HG03196 (cell line): ENCODE measurements at regions not wholly inside any gene's neighbourhood (a gene's known extent, or its start where the extent isn't known, plus 50 kb on each side); places are given as distances from the start of the nearest gene placed in this dataset.
"Not testable (repeated sequence)": the region's sequence is repeated elsewhere in the genome, so short reads cannot be mapped to it uniquely, and the experiment has no call there.

Source experiments
- ATAC-seq: cut with Tn5 transposase; IDR thresholded peaks from one replicate; pipeline ENCODE4 v1.9.1; 2021; ENCODE audit not compliant: unreplicated experiment

DNA sequence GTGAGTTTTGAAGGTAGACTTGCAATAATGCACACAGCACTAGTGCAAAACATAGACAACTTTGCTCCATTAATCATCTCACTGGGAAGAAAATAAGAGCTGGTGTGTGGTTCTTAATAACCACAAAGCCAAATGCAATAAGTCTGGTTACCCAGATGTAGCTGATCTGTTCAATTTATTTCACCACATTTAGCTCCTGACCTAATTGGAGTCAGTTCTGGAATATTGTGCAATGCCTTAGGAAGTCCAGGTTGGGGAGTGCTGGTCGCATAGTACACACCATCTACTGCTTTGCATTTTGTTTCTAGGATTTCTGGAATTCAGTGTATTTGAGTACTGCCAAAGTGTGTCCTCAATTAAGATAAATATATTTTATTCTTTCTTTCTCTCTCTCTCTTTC is 483.3 kb upstream of the SPRY2 start:
- ATAC-seq: no peak

DNA sequence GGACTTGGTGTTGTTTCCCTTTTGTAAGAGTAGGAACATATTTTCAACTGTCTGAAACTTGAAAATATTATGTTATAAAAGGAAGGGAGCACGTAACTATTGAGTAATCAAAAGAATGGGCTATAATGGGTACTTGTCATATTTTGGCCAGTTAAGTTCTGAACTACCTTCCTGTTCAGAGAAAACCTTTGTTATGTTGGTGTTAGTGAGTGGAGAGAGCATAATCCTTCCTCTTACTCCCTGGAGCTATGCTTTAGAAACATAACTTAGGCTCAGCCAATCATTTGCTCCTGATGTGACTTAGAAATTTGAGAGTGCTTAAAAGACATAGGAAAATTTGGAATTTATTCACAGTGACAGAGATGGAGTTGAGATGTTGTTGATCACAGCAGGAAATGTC is 482.5 kb upstream of the SPRY2 start:
- no peak for ATAC-seq

GRCh38 chr13:80821466-80821865 is 480.5 kb upstream of the SPRY2 start:
- no peak for ATAC-seq

DNA sequence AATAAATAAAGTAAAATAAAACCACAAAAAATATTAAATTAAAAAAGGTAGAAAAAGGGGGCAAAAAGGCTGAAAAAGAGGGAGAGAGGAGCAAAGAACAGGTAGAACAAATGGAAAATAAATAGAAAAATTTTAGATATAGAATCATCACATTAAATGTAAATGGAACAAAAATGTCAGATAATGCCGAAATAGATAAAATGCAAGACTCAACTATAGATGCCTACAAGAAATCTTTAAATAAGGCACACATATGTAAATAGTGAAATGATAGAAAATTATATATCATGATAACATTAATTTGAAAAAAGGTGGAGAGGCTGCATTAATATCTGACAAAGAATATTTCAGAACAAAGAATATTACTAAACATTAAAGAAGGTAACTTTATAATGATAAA is 477.1 kb upstream of the SPRY2 start:
- no peak for ATAC-seq

GRCh38 chr13:80814541-80814940 is 473.6 kb upstream of the SPRY2 start:
- no peak for ATAC-seq

GRCh38 chr13:80810294-80810693 is 469.4 kb upstream of the SPRY2 start:
- not testable (repeated sequence) for ATAC-seq

DNA sequence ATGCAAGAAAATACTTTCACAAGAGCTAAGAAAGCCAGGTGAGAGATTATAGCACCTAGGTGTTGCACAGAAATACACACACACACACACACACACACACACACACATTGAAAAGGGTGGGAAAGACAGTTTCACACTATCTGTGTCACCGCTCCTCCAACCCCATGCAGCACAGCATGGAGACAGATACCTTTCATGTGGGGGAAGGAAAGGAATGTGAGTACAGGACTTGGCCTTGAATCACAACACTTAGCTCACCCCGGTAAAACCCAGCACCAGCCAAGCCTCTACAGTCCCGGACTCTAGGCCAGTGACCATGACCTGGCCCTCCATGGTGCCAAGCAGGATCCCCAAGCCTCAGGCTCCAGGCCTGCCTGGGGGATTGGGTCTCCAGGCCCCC is 462.0 kb upstream of the SPRY2 start:
- ATAC-seq: no peak

DNA sequence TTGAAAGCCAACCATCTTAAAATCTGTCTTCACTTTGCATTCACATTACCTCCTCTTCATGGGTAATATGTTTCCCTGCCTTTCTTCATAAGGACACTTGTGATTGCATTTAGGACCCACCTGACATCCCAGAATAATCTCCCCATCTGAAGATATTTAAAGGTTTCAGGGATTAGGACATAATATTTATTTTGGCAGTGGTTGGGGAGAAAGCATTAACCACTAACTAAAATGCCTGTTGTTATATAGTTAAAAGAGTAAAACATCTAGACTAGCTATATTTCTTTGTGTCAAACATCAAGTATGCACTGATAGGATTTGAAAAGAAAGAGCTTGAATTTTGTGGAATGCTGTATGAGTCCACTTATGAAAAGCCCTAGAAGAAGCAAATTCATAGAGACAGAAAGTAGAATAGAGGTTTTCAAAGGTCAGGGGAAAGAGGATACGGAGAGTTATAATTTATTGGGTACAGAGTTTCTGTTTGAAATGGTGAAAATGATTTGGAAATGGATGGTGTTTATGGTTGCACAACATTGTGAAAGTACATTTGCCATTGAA is 457.7 kb upstream of the SPRY2 start:
- no peak for ATAC-seq

DNA sequence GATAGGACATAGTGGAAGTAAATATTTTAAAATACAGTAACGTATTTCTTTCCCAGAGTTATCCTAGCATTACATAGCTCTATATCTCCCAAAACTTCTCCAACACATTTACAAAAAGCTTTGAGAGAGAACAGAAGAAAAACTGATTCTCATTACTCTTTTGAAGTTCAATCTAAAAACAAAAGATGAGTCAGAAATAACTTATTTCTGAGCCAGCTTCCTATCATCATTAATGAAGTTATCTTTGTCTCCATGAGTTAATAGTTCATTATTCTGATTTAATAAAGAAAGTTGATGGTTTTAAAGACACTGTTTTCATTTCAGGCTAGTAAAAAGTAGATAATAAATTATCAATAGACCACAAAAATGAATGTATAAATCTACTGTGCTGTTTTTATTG is 446.7 kb upstream of the SPRY2 start:
- ATAC-seq: no peak

- ATAC-seq: no peak
These were observed 443.1 kb upstream of the SPRY2 start for GRCh38 chr13:80783926-80784565.

GRCh38 chr13:80782441-80782840 is 441.5 kb upstream of the SPRY2 start:
- no peak for ATAC-seq

- ATAC-seq: no peak
These were observed 437.4 kb upstream of the SPRY2 start for GRCh38 chr13:80778297-80778696.

- ATAC-seq: no peak
These were observed 416.8 kb upstream of the SPRY2 start for GRCh38 chr13:80757694-80758093.

DNA sequence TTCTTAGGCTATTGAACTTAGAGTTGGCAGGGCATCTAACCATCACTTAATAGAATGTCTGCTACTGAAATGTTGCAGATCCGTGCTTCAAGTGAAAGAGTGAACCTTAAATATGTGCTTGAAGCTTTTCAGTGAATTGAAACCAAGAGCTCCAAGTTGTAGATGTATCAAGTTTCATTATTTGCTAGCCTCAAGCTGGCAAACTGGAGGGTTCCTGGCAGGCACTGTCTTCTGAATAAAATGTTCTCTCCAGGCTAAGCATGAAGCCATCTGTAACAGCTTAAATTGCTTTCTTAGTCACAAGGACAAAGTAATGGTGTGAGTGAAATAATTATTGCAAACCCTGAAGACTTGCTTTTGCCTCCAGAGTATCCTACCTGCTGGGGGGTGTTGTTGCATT is 415.0 kb upstream of the SPRY2 start:
- ATAC-seq: no peak

- no peak for ATAC-seq
These were observed 413.5 kb upstream of the SPRY2 start for GRCh38 chr13:80754441-80754840.

DNA sequence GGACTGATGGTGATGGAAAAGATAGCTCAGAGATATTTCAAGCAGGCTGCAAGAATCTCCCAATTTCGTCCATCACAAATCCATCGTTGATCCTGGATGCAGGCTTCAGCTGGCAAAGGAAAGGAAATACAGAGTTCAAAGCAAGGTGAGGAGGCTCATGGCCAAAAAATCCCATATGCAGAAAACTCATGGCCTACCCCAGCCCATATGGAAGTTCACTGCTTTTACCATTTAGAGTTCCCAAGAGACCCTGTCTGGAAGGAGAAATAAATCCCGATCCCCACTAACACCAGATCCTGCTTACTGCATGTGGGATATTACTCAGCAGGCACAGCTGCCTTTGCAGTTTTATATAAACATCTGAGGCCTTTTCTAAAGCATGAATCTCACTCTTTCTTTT is 412.9 kb upstream of the SPRY2 start:
- no peak for ATAC-seq

- ATAC-seq: no peak
These were observed 410.9 kb upstream of the SPRY2 start for GRCh38 chr13:80751854-80752253.

DNA sequence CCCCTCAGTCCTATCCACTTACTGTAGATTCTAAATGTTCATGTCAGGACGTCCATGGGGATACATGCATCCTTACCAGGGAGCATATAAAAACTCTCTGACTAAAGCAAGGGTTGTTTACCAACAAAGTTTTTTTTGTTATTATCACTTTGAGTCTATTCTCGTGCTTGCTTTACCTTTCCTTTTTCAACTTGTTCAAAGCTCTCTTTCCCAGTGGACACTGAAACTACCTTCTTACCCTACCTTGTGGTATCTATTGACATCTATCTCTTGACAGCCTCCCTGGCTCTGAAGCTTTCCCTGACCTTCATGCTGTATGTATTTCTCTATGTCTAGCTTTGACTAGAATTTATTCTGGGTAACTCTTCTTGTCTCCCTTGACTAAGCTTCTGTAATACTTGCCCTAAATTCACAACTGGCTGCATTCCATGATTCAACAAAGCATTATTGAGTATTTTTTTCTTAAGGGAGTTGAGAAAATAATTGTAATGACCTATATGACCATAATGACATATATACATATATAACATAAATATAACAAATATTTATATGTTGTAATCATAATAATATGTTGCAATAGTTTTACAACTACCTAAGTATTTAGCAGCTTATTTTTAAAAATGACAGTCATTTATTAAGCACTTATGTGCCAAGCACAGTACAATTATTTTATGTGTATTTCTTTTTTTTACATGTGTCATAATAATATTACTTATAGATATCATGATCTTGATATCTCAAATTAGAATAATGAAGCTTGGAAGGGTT is 403.4 kb upstream of the SPRY2 start:
- no peak for ATAC-seq

DNA sequence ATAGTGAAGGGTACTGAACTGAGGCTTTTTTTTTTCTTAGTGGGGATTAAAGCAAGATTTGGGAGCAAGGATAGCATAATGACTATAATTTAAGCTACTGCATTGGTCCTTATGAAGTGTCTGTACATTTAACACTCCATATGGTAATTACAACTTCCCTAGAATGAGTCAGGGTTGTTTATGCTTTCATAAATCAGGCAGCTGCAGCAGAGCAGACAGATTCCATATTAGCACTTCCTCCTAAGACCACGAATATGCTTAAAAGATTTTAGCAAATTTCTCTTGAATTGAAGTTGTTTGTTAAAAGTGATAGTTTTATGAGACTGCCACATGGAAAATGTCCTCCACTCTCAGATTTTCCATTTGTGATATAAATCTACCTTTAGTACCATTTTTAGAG is 401.1 kb upstream of the SPRY2 start:
- no peak for ATAC-seq

- ATAC-seq: no peak
These were observed 399.1 kb upstream of the SPRY2 start for GRCh38 chr13:80740071-80740470.

DNA sequence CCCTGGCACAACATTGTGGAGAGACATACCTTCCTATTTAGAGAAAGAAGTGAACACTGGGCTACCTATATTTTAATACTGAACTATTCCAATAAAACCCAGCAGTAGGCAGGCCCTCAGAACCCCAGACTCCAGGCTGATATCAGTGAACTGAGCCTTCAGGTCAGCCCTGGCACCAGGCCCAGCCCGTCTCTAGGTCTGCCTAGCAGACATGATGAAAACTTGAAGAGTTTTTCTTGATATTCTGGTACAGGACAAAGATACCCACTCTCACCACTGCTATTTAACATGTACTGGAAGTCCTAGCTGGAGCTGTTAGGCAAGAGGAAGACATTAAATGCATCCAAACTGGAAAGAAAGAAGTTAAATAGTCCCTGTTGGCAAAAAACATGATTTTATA is 396.6 kb upstream of the SPRY2 start:
- ATAC-seq: no peak

DNA sequence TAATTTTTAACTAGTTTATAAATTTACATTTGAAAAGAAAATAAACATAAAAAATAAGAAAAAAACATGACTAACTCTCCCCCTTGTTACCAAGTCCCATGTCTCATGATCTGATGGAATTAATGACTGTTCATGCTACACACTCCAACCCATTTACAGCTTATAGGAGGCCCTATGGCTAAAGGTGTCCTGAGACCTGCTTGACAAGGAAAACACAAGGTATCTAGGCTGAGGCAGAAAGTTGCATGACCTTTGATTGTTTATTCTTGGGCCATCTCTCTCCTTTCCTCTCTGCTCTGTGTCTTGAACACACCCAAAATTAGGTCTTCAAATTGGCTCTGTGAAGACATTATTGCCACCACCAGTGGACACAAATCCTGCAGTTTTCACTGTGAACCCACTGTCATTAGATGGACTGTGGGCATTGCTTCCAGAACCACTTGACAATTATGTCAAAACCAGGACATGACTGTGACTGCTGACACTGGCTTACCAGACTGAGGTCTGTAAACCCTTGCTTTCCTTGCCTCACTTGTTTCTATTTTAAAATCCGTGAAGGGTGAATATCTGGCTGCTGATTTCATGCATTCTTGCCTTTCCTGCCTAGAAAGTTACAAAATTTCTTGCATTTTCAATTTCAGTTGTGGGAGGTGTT is 386.5 kb upstream of the SPRY2 start:
- no peak for ATAC-seq
